ENCODE measurements at regions not wholly inside any gene's neighbourhood (a gene's known extent, or its start where the extent isn't known, plus 50 kb on each side); places are given as distances from the start of the nearest gene placed in this dataset.
"Not testable (repeated sequence)": the region's sequence is repeated elsewhere in the genome, so short reads cannot be mapped to it uniquely, and the experiment has no call there.

- Histone ChIP-seq H3K36me3 (ENCODE audit: control insufficient read depth in 2 of 2, extremely low read depth in 1 of 2, insufficient read depth in 2 of 2, low read length in 2 of 2) (no peaks in the 10 kb centered on the region), H3K4me3 (replicated peaks in 1 of 3; ENCODE audit: insufficient read depth in 1 of 3, low read depth in 1 of 3, low read length in 3 of 3) (no peak overlapping the region), H3K9me3 (replicated peaks; ENCODE audit: control insufficient read depth, insufficient read depth, low read length) (no peaks in the 10 kb centered on the region), H4K20me1 (replicated peaks; ENCODE audit: control insufficient read depth, extremely low read depth, insufficient read depth, low read length) (no peaks in the 10 kb centered on the region), H3K4me2 (ENCODE audit: insufficient read depth, low read length) (no peak overlapping the region), H3K27ac (ENCODE audit: insufficient read depth, low read depth, low read length) (no peak overlapping the region), H3K9me1 (replicated peaks; ENCODE audit: control insufficient read depth, extremely low read depth, insufficient read depth, low read length) (no peaks in the 10 kb centered on the region), H3K9ac (replicated peaks; ENCODE audit: extremely low read depth, insufficient read depth, low read length) (no peak overlapping the region), H3K27me3 (ENCODE audit: control insufficient read depth in 2 of 2, insufficient read depth in 2 of 2, low read length in 2 of 2) (no peaks in the 10 kb centered on the region), H3K4me1 (ENCODE audit: control insufficient read depth, extremely low read depth, insufficient read depth, low read length) (no peaks in the 10 kb centered on the region), H3K79me2 (ENCODE audit: control insufficient read depth, insufficient read depth, low read length) (no peaks in the 10 kb centered on the region), H2AFZ (ENCODE audit: low read depth, low read length) (no peak overlapping the region)
- ChIA-PET CTCF (no interaction called here), POLR2A (no interaction called here)
- FAIRE-seq (no peak), DNase-seq (ENCODE audit: low read depth, low spot score) (no peak)
- intact Hi-C loops (cut with micrococcal nuclease) = no loop called here
- TF ChIP-seq POLR2A (IDR thresholded peaks at IDR 0.05; ENCODE audit: low read depth, low read length) = no peak
- TF ChIP-seq POLR2AphosphoS5 (IDR thresholded peaks at IDR 0.05; ENCODE audit: insufficient read depth, low read depth, low read length) = no peak
- TF ChIP-seq EZH2 (IDR thresholded peaks at IDR 0.05; ENCODE audit: borderline replicate concordance, low read depth, low read length, severe bottlenecking) = no peak
- TF ChIP-seq MYC (IDR thresholded peaks at IDR 0.05; ENCODE audit: low read depth, low read length) = no peak
- no peak for TF ChIP-seq GATA2 (IDR thresholded peaks at IDR 0.05; ENCODE audit: insufficient read depth, insufficient read length, low read depth, low read length)
- no peak for TF ChIP-seq FOS (IDR thresholded peaks at IDR 0.05; ENCODE audit: borderline replicate concordance, insufficient read depth, low read length)
- TF ChIP-seq JUN (IDR thresholded peaks at IDR 0.05; ENCODE audit: borderline replicate concordance, insufficient read depth, insufficient read length, low read depth) = no peak
- TF ChIP-seq, protein P1, sequence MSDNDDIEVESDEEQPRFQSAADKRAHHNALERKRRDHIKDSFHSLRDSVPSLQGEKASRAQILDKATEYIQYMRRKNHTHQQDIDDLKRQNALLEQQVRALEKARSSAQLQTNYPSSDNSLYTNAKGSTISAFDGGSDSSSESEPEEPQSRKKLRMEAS (IDR thresholded peaks at IDR 0.05; ENCODE audit: insufficient read depth, insufficient read length) = no peak
- TF ChIP-seq CTCF (IDR thresholded peaks at IDR 0.05; ENCODE audit: extremely low read depth in 1 of 2, insufficient read depth in 1 of 2, low read depth in 1 of 2, low read length in 2 of 2) = no peak
- BruUV-seq (replicated peaks) = no TSS peak
- dilution Hi-C loops (cut with MboI; ENCODE audit: extremely low pct_ligation_motif_present, low sequenced_read_pairs) = no loop called here
Observed at GRCh38 chr5:104859437-104859836, 1296.8 kb upstream of the NUDT12 start.

GRCh38 chr5:104852099-104852498 lies 1289.5 kb upstream of the NUDT12 start:
- BruUV-seq (replicated peaks); H3K79me2 ChIP-seq (ENCODE audit: control insufficient read depth, insufficient read depth, low read length); POLR2A ChIA-PET; intact Hi-C loops (cut with micrococcal nuclease); H3K4me3 ChIP-seq (replicated peaks in 1 of 3; ENCODE audit: insufficient read depth in 1 of 3, low read depth in 1 of 3, low read length in 3 of 3); FAIRE-seq; H3K27me3 ChIP-seq (ENCODE audit: control insufficient read depth in 2 of 2, insufficient read depth in 2 of 2, low read length in 2 of 2); H3K4me1 ChIP-seq (ENCODE audit: control insufficient read depth, extremely low read depth, insufficient read depth, low read length); H2AFZ ChIP-seq (ENCODE audit: low read depth, low read length); dilution Hi-C loops (cut with MboI; ENCODE audit: extremely low pct_ligation_motif_present, low sequenced_read_pairs); H3K9ac ChIP-seq (replicated peaks; ENCODE audit: extremely low read depth, insufficient read depth, low read length); H3K9me3 ChIP-seq (replicated peaks; ENCODE audit: control insufficient read depth, insufficient read depth, low read length); H3K36me3 ChIP-seq (ENCODE audit: control insufficient read depth in 2 of 2, extremely low read depth in 1 of 2, insufficient read depth in 2 of 2, low read length in 2 of 2); H3K9me1 ChIP-seq (replicated peaks; ENCODE audit: control insufficient read depth, extremely low read depth, insufficient read depth, low read length); CTCF ChIA-PET; DNase-seq (ENCODE audit: low read depth, low spot score); H4K20me1 ChIP-seq (replicated peaks; ENCODE audit: control insufficient read depth, extremely low read depth, insufficient read depth, low read length); H3K27ac ChIP-seq (ENCODE audit: insufficient read depth, low read depth, low read length); H3K4me2 ChIP-seq (ENCODE audit: insufficient read depth, low read length): not testable (repeated sequence)

All from endothelial cell of umbilical vein (primary cell).